Upper lobe of left lung (tissue), 4 donors: ENCODE measurements at regions not wholly inside any gene's neighbourhood (a gene's known extent, or its start where the extent isn't known, plus 50 kb on each side); places are given as distances from the start of the nearest gene placed in this dataset.
"Not testable (repeated sequence)": the region's sequence is repeated elsewhere in the genome, so short reads cannot be mapped to it uniquely, and the experiment has no call there.

Experiments
- EP300 ChIP-seq, 4 donors: sonication (generic); formaldehyde crosslinking; IDR thresholded peaks; one replicate each; pipeline ENCODE4 v1.5.1; 2017; ENCODE audit warnings: antibody characterized with exemption in 4 of 4, control low read depth in 2 of 4
- POLR2AphosphoS5 ChIP-seq, 2 donors: sonication (generic); formaldehyde crosslinking; IDR thresholded peaks; one replicate each; pipeline ENCODE4 v1.5.1; 2017; ENCODE audit warnings: antibody characterized with exemption in 2 of 2
- TF ChIP-seq, protein P1 (sequence below), 6 experiments: fragments of 450-650 bp in 4 of 6; fragments of 200-600 bp in 2 of 6; sonication (generic) in 2 of 6; IDR thresholded peaks; one replicate each; pipeline ENCODE4 v1.5.1; 2016 to 2019; ENCODE audit warnings: antibody characterized with exemption in 6 of 6

DNA sequence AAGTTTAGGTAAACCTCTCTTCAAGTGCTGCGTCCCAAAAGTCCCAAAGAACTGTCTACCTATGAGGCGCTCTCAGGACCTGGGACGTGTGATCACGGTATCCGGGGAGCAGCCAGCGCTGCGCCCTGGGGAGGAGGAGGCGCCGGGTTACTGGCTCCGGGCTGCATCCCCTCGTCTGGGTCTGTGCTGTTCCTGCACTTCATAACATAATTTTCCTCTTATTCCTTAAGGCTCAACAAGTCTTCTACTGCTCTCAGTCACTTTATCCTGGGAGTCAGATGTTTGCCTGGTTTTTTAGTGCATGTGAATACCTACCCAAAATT lies 629.3 kb downstream of the PRIM2 start:
- TF ChIP-seq, protein P1, sequence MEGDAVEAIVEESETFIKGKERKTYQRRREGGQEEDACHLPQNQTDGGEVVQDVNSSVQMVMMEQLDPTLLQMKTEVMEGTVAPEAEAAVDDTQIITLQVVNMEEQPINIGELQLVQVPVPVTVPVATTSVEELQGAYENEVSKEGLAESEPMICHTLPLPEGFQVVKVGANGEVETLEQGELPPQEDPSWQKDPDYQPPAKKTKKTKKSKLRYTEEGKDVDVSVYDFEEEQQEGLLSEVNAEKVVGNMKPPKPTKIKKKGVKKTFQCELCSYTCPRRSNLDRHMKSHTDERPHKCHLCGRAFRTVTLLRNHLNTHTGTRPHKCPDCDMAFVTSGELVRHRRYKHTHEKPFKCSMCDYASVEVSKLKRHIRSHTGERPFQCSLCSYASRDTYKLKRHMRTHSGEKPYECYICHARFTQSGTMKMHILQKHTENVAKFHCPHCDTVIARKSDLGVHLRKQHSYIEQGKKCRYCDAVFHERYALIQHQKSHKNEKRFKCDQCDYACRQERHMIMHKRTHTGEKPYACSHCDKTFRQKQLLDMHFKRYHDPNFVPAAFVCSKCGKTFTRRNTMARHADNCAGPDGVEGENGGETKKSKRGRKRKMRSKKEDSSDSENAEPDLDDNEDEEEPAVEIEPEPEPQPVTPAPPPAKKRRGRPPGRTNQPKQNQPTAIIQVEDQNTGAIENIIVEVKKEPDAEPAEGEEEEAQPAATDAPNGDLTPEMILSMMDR (IDR thresholded peaks at IDR 0.05): not testable (repeated sequence)
- TF ChIP-seq POLR2AphosphoS5, EP300 (IDR thresholded peaks at IDR 0.05): not testable (repeated sequence)
